H1 (cell line): ENCODE measurements at regions not wholly inside any gene's neighbourhood (a gene's known extent, or its start where the extent isn't known, plus 50 kb on each side); places are given as distances from the start of the nearest gene placed in this dataset.

Experiments
- CTCF ChIA-PET: fragments of 300-600 bp; sonication (Branson Sonifier 250); formaldehyde crosslinking; loops from one replicate; lab custom pipeline; 2021; ENCODE audit not compliant: partially characterized antibody; lab: Charles Lee
- POLR2A ChIA-PET: fragments of 300-600 bp; sonication (Branson Sonifier 250); formaldehyde crosslinking; loops from one replicate; lab custom pipeline; 2021; ENCODE audit warnings: inconsistent platforms; ENCODE audit not compliant: partially characterized antibody; lab: Charles Lee
- DNase-seq, 2 experiments: peaks; one replicate each; pipeline versions ENCODE4 v3.0.0 to v3.0.0-alpha.2; 2010 to 2022; ENCODE audit warnings: low spot score in 2 of 2, low read depth in 1 of 2, mixed read lengths in 1 of 2
- FAIRE-seq: peaks from 2 replicates; lab custom pipeline; 2011; peaks lifted over from hg19 to GRCh38; lab: Jason Lieb, UNC
- H2AFZ ChIP-seq: 2 replicates; pipeline ENCODE4 v1.8.1; 2012; ENCODE audit warnings: low read length, inconsistent platforms
- H2AK5ac ChIP-seq: 2 replicates; pipeline ENCODE4 v1.6.1; 2013; ENCODE audit warnings: low read depth, low read length
- H2BK120ac ChIP-seq: replicated peaks from 2 replicates; pipeline ENCODE3; 2013; ENCODE audit warnings: low read depth, low read length, inconsistent platforms
- H2BK12ac ChIP-seq: 2 replicates; pipeline ENCODE4 v1.6.1; 2013; ENCODE audit warnings: low read depth, low read length
- H2BK15ac ChIP-seq: 2 replicates; pipeline ENCODE4 v1.6.1; 2013; ENCODE audit warnings: low read length
- H2BK20ac ChIP-seq: 2 replicates; pipeline ENCODE4 v1.6.1; 2013; ENCODE audit warnings: low read length
- H2BK5ac ChIP-seq: 2 replicates; pipeline ENCODE4 v1.6.1; 2013; ENCODE audit warnings: low read depth, low read length
- H3K14ac ChIP-seq: 2 replicates; pipeline ENCODE4 v1.6.1; 2013; ENCODE audit warnings: inconsistent platforms; ENCODE audit not compliant: insufficient read length
- H3K18ac ChIP-seq: 2 replicates; pipeline ENCODE4 v1.6.1; 2013; ENCODE audit warnings: low read length; ENCODE audit errors: extremely low read depth
- H3K23ac ChIP-seq: 2 replicates; pipeline ENCODE4 v1.6.1; 2013; ENCODE audit warnings: inconsistent platforms; ENCODE audit not compliant: insufficient read length
- H3K23me2 ChIP-seq: 2 replicates; pipeline ENCODE4 v1.6.1; 2013; ENCODE audit warnings: low read depth, low read length
- H3K27ac ChIP-seq: 2 replicates; pipeline ENCODE4 v1.6.1; 2011; ENCODE audit warnings: low read depth, low read length, inconsistent platforms
- H3K27me3 ChIP-seq, 4 experiments: replicated peaks in 1 of 4; 1 replicate in 1 of 4; 2 replicates in 3 of 4; pipeline versions ENCODE4 v1.6.1 to v1.8.1; 2011 to 2013; ENCODE audit warnings: low read length in 3 of 4, mild to moderate bottlenecking in 3 of 4, inconsistent platforms in 2 of 4, mixed read lengths in 2 of 4, moderate library complexity in 1 of 4; ENCODE audit not compliant: control insufficient read depth in 3 of 4, insufficient read depth in 3 of 4; ENCODE audit errors: extremely low read depth in 1 of 4
- H3K36me3 ChIP-seq, 4 experiments: 2 replicates each; pipeline versions ENCODE4 v1.6.1 to v1.8.1; 2011 to 2013; ENCODE audit warnings: mild to moderate bottlenecking in 4 of 4, low read length in 3 of 4, moderate library complexity in 2 of 4, control low read depth in 1 of 4, inconsistent platforms in 1 of 4; ENCODE audit not compliant: insufficient read depth in 4 of 4, control insufficient read depth in 2 of 4
- H3K4ac ChIP-seq: replicated peaks from 2 replicates; pipeline ENCODE3; 2013; ENCODE audit warnings: low read length, low read depth, mixed read lengths, inconsistent platforms; ENCODE audit not compliant: insufficient read length
- H3K4me1 ChIP-seq, 4 experiments: replicated peaks in 1 of 4; 1 replicate in 1 of 4; 2 replicates in 3 of 4; pipeline versions ENCODE4 v1.6.1 to v1.8.1; 2011 to 2013; ENCODE audit warnings: low read length in 3 of 4, inconsistent platforms in 2 of 4, mixed read lengths in 1 of 4; ENCODE audit not compliant: insufficient read depth in 4 of 4, control insufficient read depth in 3 of 4
- H3K4me2 ChIP-seq, 2 experiments: 2 replicates each; pipeline versions ENCODE4 v1.6.1 to v1.8.1; 2011 to 2013; ENCODE audit warnings: low read depth in 2 of 2, low read length in 2 of 2, control low read depth in 1 of 2, inconsistent platforms in 1 of 2, mild to moderate bottlenecking in 1 of 2; ENCODE audit not compliant: insufficient read depth in 1 of 2
- H3K4me3 ChIP-seq, 4 experiments: fragments of 200-600, 300-600 bp in 1 of 4; sonication (generic), shearing (Covaris generic), sonication (Bioruptor Twin) in 1 of 4; 2 replicates each; pipeline versions ENCODE4 v1.5.1 to v1.8.1; 2011 to 2016; ENCODE audit warnings: low read length in 4 of 4, low read depth in 3 of 4, control low read depth in 2 of 4, inconsistent platforms in 2 of 4, mild to moderate bottlenecking in 2 of 4, mixed read lengths in 1 of 4, moderate library complexity in 1 of 4; ENCODE audit not compliant: insufficient read depth in 2 of 4; ENCODE audit errors: extremely low read depth in 1 of 4
- H3K56ac ChIP-seq: replicated peaks from 2 replicates; pipeline ENCODE3; 2013; ENCODE audit warnings: low read depth, mild to moderate bottlenecking, mixed read lengths, low read length, inconsistent platforms; ENCODE audit not compliant: insufficient read length
- H3K79me1 ChIP-seq: 2 replicates; pipeline ENCODE4 v1.6.1; 2013; ENCODE audit warnings: low read depth, low read length, control low read depth
- H3K79me2 ChIP-seq, 2 experiments: 2 replicates each; pipeline versions ENCODE4 v1.6.1 to v1.8.1; 2012 to 2013; ENCODE audit warnings: low read length in 2 of 2, mild to moderate bottlenecking in 2 of 2, inconsistent platforms in 1 of 2; ENCODE audit not compliant: insufficient read depth in 2 of 2, control insufficient read depth in 1 of 2
- H3K9ac ChIP-seq, 4 experiments: replicated peaks in 1 of 4; 1 replicate in 1 of 4; 2 replicates in 3 of 4; pipeline versions ENCODE4 v1.6.1 to v1.8.1; 2011 to 2013; ENCODE audit warnings: low read depth in 3 of 4, low read length in 3 of 4, control low read depth in 2 of 4, mild to moderate bottlenecking in 2 of 4, moderate library complexity in 2 of 4, inconsistent platforms in 1 of 4; ENCODE audit errors: extremely low read depth in 1 of 4
- H3K9me3 ChIP-seq, 2 experiments: 2 replicates each; pipeline versions ENCODE4 v1.6.1 to v1.8.1; 2012 to 2013; ENCODE audit warnings: mild to moderate bottlenecking in 2 of 2, moderate library complexity in 2 of 2, control low read depth in 1 of 2, inconsistent platforms in 1 of 2, low read depth in 1 of 2, low read length in 1 of 2, mixed read lengths in 1 of 2; ENCODE audit not compliant: insufficient read depth in 2 of 2
- H4K20me1 ChIP-seq, 2 experiments: replicated peaks in 1 of 2; 2 replicates each; pipeline versions ENCODE3 to v1.8.1; 2011 to 2013; ENCODE audit warnings: inconsistent platforms in 2 of 2, low read length in 2 of 2, mild to moderate bottlenecking in 1 of 2; ENCODE audit not compliant: insufficient read depth in 2 of 2, control insufficient read depth in 1 of 2
- H4K5ac ChIP-seq: 2 replicates; pipeline ENCODE4 v1.6.1; 2013; ENCODE audit warnings: low read length, low read depth, mixed read lengths, inconsistent platforms; ENCODE audit not compliant: insufficient read length
- H4K8ac ChIP-seq: 2 replicates; pipeline ENCODE4 v1.8.0; 2013; ENCODE audit warnings: mild to moderate bottlenecking, moderate library complexity, low read length, inconsistent platforms; ENCODE audit not compliant: insufficient read depth; ENCODE audit errors: extremely low read depth
- H4K91ac ChIP-seq: replicated peaks from 2 replicates; pipeline ENCODE3; 2013; ENCODE audit warnings: low read length, mixed read lengths, inconsistent platforms; ENCODE audit not compliant: insufficient read length
- POLR2AphosphoS5 ChIP-seq: IDR thresholded peaks from 2 replicates; pipeline ENCODE4 v1.6.1; 2011; ENCODE audit warnings: low read depth, low read length
- WGBS, 2 experiments: shearing (Covaris generic) in 1 of 2; methylation state at CpG; one replicate each; pipeline versions ENCODE4 v1.1.6 to v1.1.7; 2013 to 2015; ENCODE audit warnings: low lambda C conversion rate in 2 of 2, mixed read lengths in 2 of 2, inconsistent platforms in 1 of 2, low coverage in 1 of 2, missing lambda C conversion rate in 1 of 2; ENCODE audit not compliant: insufficient replicate concordance in 2 of 2, insufficient coverage in 1 of 2, insufficient read length in 1 of 2; ENCODE audit errors: extremely low coverage in 1 of 2, missing lambda C conversion rate in 1 of 2; 5-methylcytosine and 5-hydroxymethylcytosine counted together

GRCh38 chr20:56848561-56848960 lies 219.5 kb downstream of the TFAP2C start:
- 87% methylated on average over 11 of the region's 12 CpGs; no CpG with 5 or more reads in 1 of the 2 experiments for WGBS, 2 experiments
- Histone ChIP-seq H3K4ac (no peak overlapping the region), H2AFZ (no peak overlapping the region), H3K23ac (no peak overlapping the region), H3K23me2 (no peaks in the 10 kb centered on the region), H3K56ac (no peak overlapping the region), H4K20me1 (peaks cover 0 to 3% of the 10 kb centered on the region in 2 experiments), H2BK15ac (no peak overlapping the region), H3K79me2 (no peaks in the 10 kb centered on the region), H4K8ac (peak overlapping the region; percentile 35; the same call in 1 of the 2 replicates), H3K27ac (no peak overlapping the region), H3K36me3 (no peaks in the 10 kb centered on the region), H4K5ac (no peak overlapping the region), H2BK120ac (no peak overlapping the region), H2BK20ac (no peak overlapping the region), H2BK12ac (no peak overlapping the region), H2BK5ac (no peak overlapping the region), H3K27me3 (no peaks in the 10 kb centered on the region; a peak in 3 of 7 replicates), H3K4me1 (peaks cover 0 to under 1% (median 0%) of the 10 kb centered on the region in 4 experiments; a peak in 3 of 7 replicates), H4K91ac (no peak overlapping the region), H3K9me3 (no peaks in the 10 kb centered on the region), H2AK5ac (no peak overlapping the region), H3K4me2 (no peak overlapping the region), H3K14ac (no peak overlapping the region), H3K18ac (no peak overlapping the region), H3K9ac (no peak overlapping the region), H3K79me1 (no peaks in the 10 kb centered on the region), H3K4me3 (no peak overlapping the region)
- CTCF ChIA-PET: interaction anchor here (1.0 to 1.4 kb wide), 2 partner anchors 13 to 26 kb away, joined by 3 to 5 read pairs; no protein-coding TSS in a partner anchor
- DNase-seq: no peak
- POLR2A ChIA-PET: no interaction called here
- no peak for FAIRE-seq
- TF ChIP-seq POLR2AphosphoS5: no peak
